ELF-1 (cell line): ENCODE measurements at regions not wholly inside any gene's neighbourhood (a gene's known extent, or its start where the extent isn't known, plus 50 kb on each side); places are given as distances from the start of the nearest gene placed in this dataset.

Source experiments
- DNase-seq: peaks from one replicate; pipeline ENCODE4 v3.0.0-alpha.2; 2016; ENCODE audit warnings: low read depth, low spot score

GRCh38 chr6:41404182-41404845 lies 68.9 kb downstream of the NCR2 start:
- no peak for DNase-seq

- no peak for DNase-seq
These were observed 70.7 kb downstream of the NCR2 start for GRCh38 chr6:41405941-41406727.

GRCh38 chr6:41406728-41407489 lies 71.5 kb downstream of the NCR2 start:
- peak; percentile 62 for DNase-seq

GRCh38 chr6:41408576-41408975 lies 73.2 kb downstream of the NCR2 start:
- peak; percentile 54 for DNase-seq

GRCh38 chr6:41408982-41409381 lies 73.6 kb downstream of the NCR2 start:
- DNase-seq: peak; percentile 71

DNA sequence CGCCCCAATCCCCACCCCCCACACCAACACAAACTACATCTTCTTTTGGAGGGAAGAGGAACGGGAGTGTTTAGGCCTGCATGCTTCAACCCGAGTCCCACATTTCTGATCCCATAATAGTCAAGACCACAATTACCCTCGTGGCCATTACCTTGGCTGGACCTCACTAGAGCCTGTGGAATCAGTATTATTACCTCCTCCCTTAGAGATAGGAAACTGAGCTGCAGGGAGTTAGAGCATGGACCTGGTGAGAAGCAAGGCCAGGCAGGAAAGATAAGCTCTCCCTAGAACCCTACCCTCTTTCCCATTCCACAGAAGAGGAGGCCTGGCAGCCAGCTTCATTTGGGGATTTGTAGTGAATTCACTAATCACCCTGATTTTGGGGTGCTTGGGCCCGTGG lies 74.1 kb downstream of the NCR2 start:
- no peak for DNase-seq

GRCh38 chr6:41411961-41412360 lies 76.6 kb downstream of the NCR2 start:
- no peak for DNase-seq

DNA sequence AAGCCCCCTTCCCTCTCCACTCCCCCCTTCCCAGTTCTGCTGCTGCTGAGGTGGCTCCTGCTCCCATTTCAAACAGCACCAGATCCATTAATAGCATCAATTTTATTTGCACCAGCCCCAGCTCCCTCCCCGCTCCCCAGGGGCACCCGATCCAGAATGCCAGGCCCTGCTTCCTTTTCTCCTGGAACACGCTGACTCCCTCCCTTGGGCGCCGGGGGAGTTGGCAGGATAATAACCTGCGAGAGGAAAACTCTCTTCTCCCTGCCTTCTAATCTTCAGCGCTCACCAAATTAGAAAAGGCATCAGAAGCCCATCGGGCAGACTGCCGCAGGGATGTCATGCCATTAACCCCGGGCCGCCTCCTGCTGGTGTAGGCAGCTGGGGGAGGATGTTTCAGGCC lies 77.8 kb downstream of the NCR2 start:
- DNase-seq: no peak

DNA sequence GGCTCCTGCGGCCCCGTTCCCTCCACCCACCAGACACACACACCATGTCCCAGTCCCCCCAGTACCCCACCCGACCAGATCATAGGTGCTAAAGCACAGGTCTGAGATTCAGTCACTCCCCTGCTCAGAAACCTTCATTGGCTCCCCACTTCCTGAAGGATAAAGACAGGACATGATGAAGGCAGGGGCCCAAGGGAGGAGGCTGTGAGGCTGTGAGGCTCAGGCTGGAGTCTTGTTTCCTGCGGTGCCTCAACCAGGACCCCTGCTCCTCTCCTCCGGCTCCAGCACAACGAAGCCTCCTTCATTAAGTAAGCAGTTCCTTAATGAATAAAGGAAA lies 81.1 kb downstream of the NCR2 start:
- no peak for DNase-seq

- no peak for DNase-seq
These were observed 83.3 kb downstream of the NCR2 start for GRCh38 chr6:41418741-41419140.

DNA sequence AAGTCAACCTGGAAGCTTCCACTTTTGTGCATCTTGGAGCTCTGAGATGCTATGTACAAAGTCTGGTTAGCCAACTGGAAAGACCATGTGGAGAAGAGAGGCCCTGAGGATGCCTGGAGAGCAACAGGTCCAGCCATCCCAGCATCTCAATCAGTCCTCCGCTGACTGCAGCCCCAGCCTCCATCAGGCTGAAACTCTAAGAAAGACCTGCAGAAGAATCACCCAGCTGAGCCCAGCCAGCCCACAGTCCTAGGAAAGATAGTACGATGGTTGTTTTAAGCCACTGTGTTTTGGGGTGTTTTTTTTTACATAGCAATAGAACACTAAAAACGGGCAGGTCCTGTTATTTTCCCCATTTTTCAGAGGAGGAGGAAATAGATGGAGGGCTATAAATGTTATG lies 84.0 kb downstream of the NCR2 start:
- DNase-seq: no peak

DNA sequence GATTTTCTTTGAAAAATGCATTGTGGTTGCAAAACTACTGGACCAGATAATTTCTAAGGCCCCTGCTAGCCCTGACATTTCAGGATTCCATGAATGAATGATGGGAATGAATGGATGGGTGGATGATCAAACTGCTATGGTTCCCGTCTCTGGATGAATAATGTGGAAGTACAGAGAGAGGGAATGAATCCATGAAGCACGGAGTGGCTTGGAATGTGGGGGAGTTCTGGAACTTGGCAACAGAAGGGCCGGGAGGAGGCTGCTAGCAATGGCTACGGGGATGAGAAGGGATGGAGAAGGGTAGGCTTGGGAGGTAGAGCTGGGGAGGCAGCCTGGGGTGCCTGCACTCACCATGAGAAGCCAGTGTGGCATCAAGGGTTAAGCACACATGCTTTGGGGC lies 84.8 kb downstream of the NCR2 start:
- no peak for DNase-seq

GRCh38 chr6:41422161-41422560 lies 86.8 kb downstream of the NCR2 start:
- DNase-seq: no peak

- no peak for DNase-seq
These were observed 87.6 kb downstream of the NCR2 start for GRCh38 chr6:41423002-41423401.

DNA sequence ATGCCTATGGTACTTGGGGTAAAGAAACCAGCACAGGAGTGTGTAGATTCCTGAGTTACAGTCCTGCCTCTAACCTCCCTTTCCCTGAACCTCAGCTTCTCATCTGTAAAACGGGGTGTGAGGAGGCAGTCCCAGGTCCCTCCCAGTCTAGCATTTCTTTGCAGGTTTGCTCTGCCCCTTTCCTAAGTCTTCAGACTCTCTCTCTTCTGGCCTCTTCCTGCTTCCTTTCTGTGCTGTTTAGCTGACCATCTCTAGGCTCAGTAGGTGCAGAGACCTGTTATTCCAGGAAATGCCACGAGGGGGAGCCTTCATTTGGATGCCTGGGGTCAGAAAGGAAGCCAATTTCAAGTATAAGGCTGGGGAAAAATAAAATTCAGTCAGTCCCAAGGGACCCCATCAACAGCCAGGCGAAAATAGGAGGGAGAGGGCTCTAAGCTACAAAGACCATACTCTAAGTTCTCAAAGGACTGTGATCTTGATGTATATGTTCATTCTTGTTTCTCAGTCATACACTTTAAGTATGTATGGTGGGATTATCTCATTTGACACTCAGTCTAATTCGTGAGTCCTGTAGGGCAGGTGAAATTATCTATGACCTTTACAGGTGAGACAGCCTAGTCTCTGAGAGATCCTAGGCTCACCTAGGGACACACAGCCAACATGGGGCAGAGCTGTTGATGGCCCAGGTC lies 89.1 kb downstream of the NCR2 start:
- DNase-seq: peak; percentile 92

- no peak for DNase-seq
These were observed 90.1 kb downstream of the NCR2 start for GRCh38 chr6:41425511-41425910.

- DNase-seq: peak; percentile 67
These were observed 91.0 kb downstream of the NCR2 start for GRCh38 chr6:41426438-41426851.

- DNase-seq: no peak
These were observed 91.7 kb downstream of the NCR2 start for GRCh38 chr6:41426888-41427641.

DNA sequence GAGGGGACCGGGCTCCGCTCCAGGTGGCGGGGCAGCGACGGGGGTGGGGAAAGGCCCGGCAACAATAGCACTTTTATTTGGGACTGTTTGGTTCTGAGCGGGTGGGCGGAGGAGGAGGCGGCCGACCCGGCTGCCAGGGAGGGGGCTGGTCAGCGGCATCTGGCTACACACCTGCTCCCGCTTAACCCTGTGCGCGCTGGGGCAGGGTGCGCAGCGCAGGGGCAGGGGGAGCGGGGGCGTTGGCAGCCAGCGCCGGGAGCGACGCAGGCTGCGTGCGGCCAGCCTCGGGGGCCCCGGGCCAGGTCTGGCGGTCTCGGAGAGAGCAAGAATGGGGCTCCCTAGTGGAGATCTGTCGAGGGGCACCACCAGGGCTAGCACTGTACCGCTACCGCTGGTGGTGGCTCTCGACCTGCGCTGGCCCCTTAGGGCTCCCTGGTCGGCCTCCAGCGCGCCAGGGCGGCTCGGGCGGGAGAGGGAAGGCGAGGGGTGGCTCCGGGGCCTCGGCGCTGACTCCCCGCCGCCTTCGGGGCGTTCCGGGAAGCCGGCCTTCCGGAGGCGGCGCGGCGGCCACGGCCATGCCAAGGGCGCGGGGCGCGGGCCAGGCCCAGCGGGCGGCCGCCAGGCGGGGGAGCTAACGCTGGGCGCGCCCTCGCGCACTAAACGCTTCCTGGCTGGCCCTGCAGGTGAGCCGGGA lies 92.4 kb downstream of the NCR2 start:
- DNase-seq: peak; percentile 74

DNA sequence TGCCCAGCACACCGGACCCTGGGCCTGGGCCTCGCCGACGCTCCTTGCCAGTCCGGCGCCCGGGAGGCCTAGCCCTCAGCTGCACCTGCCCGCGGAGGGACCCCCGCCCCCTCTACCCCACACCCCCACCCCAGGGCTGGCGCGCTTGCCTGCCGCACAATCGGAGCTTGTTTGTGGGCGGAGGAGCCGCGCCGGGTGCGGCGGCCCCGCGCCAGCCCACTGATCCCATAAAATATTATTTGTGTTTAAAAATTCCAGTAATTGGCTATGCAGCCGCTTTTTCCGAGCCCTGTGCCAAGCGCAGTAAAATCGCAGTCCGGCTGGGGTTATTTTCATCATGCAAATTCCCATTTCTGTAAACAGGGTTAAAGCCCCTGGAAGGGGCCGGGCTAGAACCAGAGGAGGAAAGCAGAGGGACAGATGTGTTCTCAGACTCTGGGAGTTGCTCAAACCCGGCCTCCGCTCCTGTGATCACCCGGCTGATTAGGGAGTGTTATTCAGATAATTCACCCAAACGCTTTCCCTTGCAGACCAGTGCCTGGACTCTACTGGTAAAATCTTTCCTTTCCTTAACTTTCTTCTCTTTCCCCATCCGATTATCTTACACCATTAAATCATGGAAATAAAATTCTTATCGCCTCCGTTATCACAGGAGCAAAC lies 93.1 kb downstream of the NCR2 start:
- no peak for DNase-seq
